Fibroblast of lung (primary cell): ENCODE measurements at regions not wholly inside any gene's neighbourhood (a gene's known extent, or its start where the extent isn't known, plus 50 kb on each side); places are given as distances from the start of the nearest gene placed in this dataset.

Experiments
- EZH2 ChIP-seq: IDR thresholded peaks from 2 replicates; pipeline ENCODE4 v1.5.1; 2012; ENCODE audit warnings: low read length, control low read depth, mild to moderate bottlenecking; ENCODE audit errors: missing control alignments
- TF ChIP-seq, protein P1 (sequence below), 2 donors: IDR thresholded peaks in 1 of 2; conservative IDR thresholded peaks in 1 of 2; 1 replicate in 1 of 2; 2 replicates in 1 of 2; pipeline ENCODE4 v1.5.1; 2011 to 2012; ENCODE audit warnings: low read length in 2 of 2, control low read depth in 1 of 2, inconsistent platforms in 1 of 2, low read depth in 1 of 2, mild to moderate bottlenecking in 1 of 2

DNA sequence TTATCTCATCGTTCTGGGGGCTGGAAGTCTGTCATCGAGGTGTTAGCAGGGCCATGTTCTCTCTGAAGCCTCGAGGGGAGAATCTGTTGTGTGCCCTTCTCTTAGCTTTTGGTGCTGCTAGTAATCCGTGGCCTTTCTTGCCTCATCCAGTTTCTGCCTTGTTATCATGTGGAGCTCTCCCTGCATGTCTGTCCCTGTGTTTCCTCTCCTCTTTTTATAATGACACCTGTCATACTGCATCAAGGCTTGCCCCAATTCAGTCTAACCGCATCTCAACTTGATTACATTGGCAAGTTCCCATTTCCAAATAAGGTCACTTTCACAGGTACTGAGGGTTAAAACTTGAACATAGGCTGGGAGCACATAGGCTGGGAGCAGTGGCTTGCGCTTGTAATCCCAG, 82.6 kb upstream of the CNIH3 start:
- no peak for TF ChIP-seq EZH2
- TF ChIP-seq, protein P1, sequence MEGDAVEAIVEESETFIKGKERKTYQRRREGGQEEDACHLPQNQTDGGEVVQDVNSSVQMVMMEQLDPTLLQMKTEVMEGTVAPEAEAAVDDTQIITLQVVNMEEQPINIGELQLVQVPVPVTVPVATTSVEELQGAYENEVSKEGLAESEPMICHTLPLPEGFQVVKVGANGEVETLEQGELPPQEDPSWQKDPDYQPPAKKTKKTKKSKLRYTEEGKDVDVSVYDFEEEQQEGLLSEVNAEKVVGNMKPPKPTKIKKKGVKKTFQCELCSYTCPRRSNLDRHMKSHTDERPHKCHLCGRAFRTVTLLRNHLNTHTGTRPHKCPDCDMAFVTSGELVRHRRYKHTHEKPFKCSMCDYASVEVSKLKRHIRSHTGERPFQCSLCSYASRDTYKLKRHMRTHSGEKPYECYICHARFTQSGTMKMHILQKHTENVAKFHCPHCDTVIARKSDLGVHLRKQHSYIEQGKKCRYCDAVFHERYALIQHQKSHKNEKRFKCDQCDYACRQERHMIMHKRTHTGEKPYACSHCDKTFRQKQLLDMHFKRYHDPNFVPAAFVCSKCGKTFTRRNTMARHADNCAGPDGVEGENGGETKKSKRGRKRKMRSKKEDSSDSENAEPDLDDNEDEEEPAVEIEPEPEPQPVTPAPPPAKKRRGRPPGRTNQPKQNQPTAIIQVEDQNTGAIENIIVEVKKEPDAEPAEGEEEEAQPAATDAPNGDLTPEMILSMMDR (conservative IDR thresholded peaks at IDR 0.05 in 1 of 2, IDR thresholded peaks at IDR 0.05 in 1 of 2; ENCODE audit: low read depth in 1 of 2, low read length in 2 of 2) = no peak
